HCT116 (cell line): ENCODE measurements at regions not wholly inside any gene's neighbourhood (a gene's known extent, or its start where the extent isn't known, plus 50 kb on each side); places are given as distances from the start of the nearest gene placed in this dataset.

Experiments
- ATAC-seq: fragments of 200-7000 bp; cut with Tn5 transposase; 2 replicates; pipeline ENCODE4 v1.9.1; 2020; ENCODE audit warnings: mild to moderate bottlenecking, moderate library complexity
- BruUV-seq: library from RNA; stranded (reverse); fragments of 400-500 nt; replicated peaks from 2 replicates; lab custom pipeline; 2021; lab: Mats Ljungman, UMichigan
- CTCF ChIA-PET: fragments of 300-600 bp; sonication (Branson Sonifier 250); formaldehyde crosslinking; loops from one replicate; lab custom pipeline; 2021; ENCODE audit warnings: antibody characterized with exemption; lab: Charles Lee
- POLR2A ChIA-PET: fragments of 300-600, 350-600 bp; sonication (Branson Sonifier 250); formaldehyde crosslinking; loops from one replicate; lab custom pipeline; 2021; ENCODE audit warnings: antibody characterized with exemption; lab: Charles Lee
- RAD21 ChIA-PET, 2 experiments: fragments of 300-600 bp; sonication (Branson Sonifier 250); formaldehyde crosslinking; loops; one replicate each; lab custom pipeline; 2023; ENCODE audit warnings: low total read pairs in 2 of 2; ENCODE audit not compliant: uncharacterized antibody in 2 of 2, unreplicated experiment in 2 of 2, low non-redundant PET in 1 of 2; lab: Charles Lee
- DNase-seq: peaks from one replicate; pipeline ENCODE4 v3.0.0-alpha.2; 2010; ENCODE audit warnings: low read depth, low spot score
- H2AFZ ChIP-seq: fragments of 200-600 bp; shearing (Covaris generic), sonication (generic); 2 replicates; pipeline ENCODE4 v1.6.1; 2017; ENCODE audit warnings: low read depth, mixed run types, mixed read lengths, antibody characterized with exemption, low read length; ENCODE audit not compliant: poor library complexity, severe bottlenecking
- H3K27ac ChIP-seq: 2 replicates; pipeline ENCODE4 v1.5.1; 2012; ENCODE audit warnings: low read depth, low read length
- H3K27me3 ChIP-seq: fragments of 200-600 bp; sonication (generic); 2 replicates; pipeline ENCODE4 v1.6.1; 2016; ENCODE audit warnings: mixed run types, low read length, mixed read lengths; ENCODE audit not compliant: insufficient read depth
- H3K36me3 ChIP-seq, 2 experiments: fragments of 200-500 bp in 1 of 2; fragments of 200-600 bp in 1 of 2; sonication (Bioruptor generic) in 1 of 2; sonication (generic) in 1 of 2; 2 replicates each; pipeline versions ENCODE4 v1.5.1 to v1.6.1; 2014 to 2016; ENCODE audit warnings: low read length in 2 of 2, inconsistent platforms in 1 of 2, mixed read lengths in 1 of 2, mixed run types in 1 of 2; ENCODE audit not compliant: insufficient read depth in 2 of 2, control insufficient read depth in 1 of 2
- H3K4me1 ChIP-seq, 2 experiments: fragments of 200-600 bp in 1 of 2; sonication (generic) in 1 of 2; 2 replicates each; pipeline versions ENCODE4 v1.5.1 to v1.6.1; 2012 to 2017; ENCODE audit warnings: low read length in 2 of 2, inconsistent platforms in 1 of 2, mild to moderate bottlenecking in 1 of 2, mixed read lengths in 1 of 2, mixed run types in 1 of 2, moderate library complexity in 1 of 2; ENCODE audit not compliant: insufficient read depth in 2 of 2, control insufficient read depth in 1 of 2
- H3K4me2 ChIP-seq: fragments of 200-600 bp; sonication (generic); 2 replicates; pipeline ENCODE4 v1.6.1; 2017; ENCODE audit warnings: mixed run types, low read length, mixed read lengths
- H3K4me3 ChIP-seq, 2 experiments: fragments of 200-600 bp in 1 of 2; sonication (generic) in 1 of 2; replicated peaks in 1 of 2; 2 replicates each; pipeline ENCODE4 v1.5.1; 2011 to 2016; ENCODE audit warnings: low read length in 2 of 2, control low read depth in 1 of 2, low read depth in 1 of 2, mild to moderate bottlenecking in 1 of 2, mixed read lengths in 1 of 2, mixed run types in 1 of 2
- H3K79me2 ChIP-seq: fragments of 200-600 bp; sonication (generic); 2 replicates; pipeline ENCODE4 v1.6.1; 2017; ENCODE audit warnings: mild to moderate bottlenecking, mixed run types, low read length, moderate library complexity, mixed read lengths; ENCODE audit not compliant: insufficient read depth
- H3K9ac ChIP-seq: fragments of 200-600 bp; sonication (generic); 2 replicates; pipeline ENCODE4 v1.6.1; 2016; ENCODE audit warnings: low read length, mixed read lengths
- H3K9me2 ChIP-seq: fragments of 200-600 bp; sonication (generic), shearing (Covaris generic); 2 replicates; pipeline ENCODE4 v1.6.1; 2017; ENCODE audit warnings: mixed run types, mild to moderate bottlenecking, moderate library complexity; ENCODE audit not compliant: insufficient read depth
- H3K9me3 ChIP-seq, 2 experiments: fragments of 200-500 bp in 1 of 2; fragments of 200-600 bp in 1 of 2; sonication (Bioruptor generic) in 1 of 2; sonication (generic) in 1 of 2; 2 replicates each; pipeline ENCODE4 v1.6.1; 2014 to 2017; ENCODE audit warnings: low read length in 2 of 2, mixed read lengths in 2 of 2, inconsistent platforms in 1 of 2, low read depth in 1 of 2, mild to moderate bottlenecking in 1 of 2, mixed run types in 1 of 2, moderate library complexity in 1 of 2; ENCODE audit not compliant: control insufficient read depth in 1 of 2, insufficient read depth in 1 of 2
- H4K20me1 ChIP-seq: fragments of 200-600 bp; sonication (generic), shearing (Covaris generic); 2 replicates; pipeline ENCODE4 v1.6.1; 2017; ENCODE audit warnings: mixed run types, mild to moderate bottlenecking, moderate library complexity; ENCODE audit not compliant: insufficient read depth
- CEBPB ChIP-seq: IDR thresholded peaks from 2 replicates; pipeline ENCODE4 v1.6.1; 2012; ENCODE audit warnings: low read depth
- ELF1 ChIP-seq: IDR thresholded peaks from 2 replicates; pipeline ENCODE4 v1.6.1; 2012; ENCODE audit warnings: low read depth, borderline replicate concordance
- EZH2 ChIP-seq: fragments of 200-600 bp; sonication (generic); IDR thresholded peaks from 2 replicates; pipeline ENCODE4 v1.6.1; 2017; ENCODE audit warnings: antibody characterized with exemption, mixed run types
- EZH2phosphoT487 ChIP-seq: fragments of 200-600 bp; IDR thresholded peaks from 2 replicates; pipeline ENCODE4 v1.6.1; 2018; ENCODE audit warnings: antibody characterized with exemption, borderline replicate concordance
- FOSL1 ChIP-seq: IDR thresholded peaks from 2 replicates; pipeline ENCODE4 v1.6.1; 2012; ENCODE audit warnings: low read depth
- JUND ChIP-seq: IDR thresholded peaks from 2 replicates; pipeline ENCODE4 v1.6.1; 2012
- POLR2A ChIP-seq: IDR thresholded peaks from 2 replicates; pipeline ENCODE4 v1.7.0; 2011; ENCODE audit warnings: borderline replicate concordance; ENCODE audit not compliant: insufficient read depth, insufficient read length; ENCODE audit errors: extremely low read depth
- POLR2AphosphoS5 ChIP-seq: IDR thresholded peaks from 2 replicates; pipeline ENCODE4 v1.6.1; 2011; ENCODE audit warnings: mild to moderate bottlenecking, low read depth, low read length, moderate library complexity
- SRF ChIP-seq: IDR thresholded peaks from 2 replicates; pipeline ENCODE4 v1.6.1; 2012; ENCODE audit warnings: low read depth
- TCF7L2 ChIP-seq: IDR thresholded peaks from 2 replicates; pipeline ENCODE4 v1.7.0; 2011; ENCODE audit warnings: borderline replicate concordance, inconsistent platforms; ENCODE audit not compliant: insufficient read depth, insufficient read length; ENCODE audit errors: extremely low read depth
- ZFX ChIP-seq: fragments of 450-650 bp; IDR thresholded peaks from 2 replicates; pipeline ENCODE4 v1.6.1; 2017
- intact Hi-C: fragments of 100-400 bp; cut with micrococcal nuclease; formaldehyde crosslinking; loops from 2 replicates; pipeline ENCODE4 v1.10.0; 2022
- TF ChIP-seq, protein P1 (sequence below): IDR thresholded peaks from 2 replicates; pipeline ENCODE4 v1.6.1; 2012
- TF ChIP-seq, protein P2 (sequence below), 3 experiments: fragments of 200-600 bp in 1 of 3; sonication (generic) in 1 of 3; IDR thresholded peaks in 2 of 3; conservative IDR thresholded peaks in 1 of 3; 2 replicates each; pipeline ENCODE4 v1.5.1; 2012 to 2017; ENCODE audit warnings: low read depth in 2 of 3, low read length in 2 of 3, antibody characterized with exemption in 1 of 3, borderline replicate concordance in 1 of 3, control low read depth in 1 of 3, mild to moderate bottlenecking in 1 of 3, mixed read lengths in 1 of 3, mixed run types in 1 of 3, moderate library complexity in 1 of 3; ENCODE audit not compliant: insufficient read depth in 1 of 3
- TF ChIP-seq, protein P3 (sequence below): IDR thresholded peaks from 2 replicates; pipeline ENCODE4 v1.6.1; 2012; ENCODE audit warnings: low read depth

DNA sequence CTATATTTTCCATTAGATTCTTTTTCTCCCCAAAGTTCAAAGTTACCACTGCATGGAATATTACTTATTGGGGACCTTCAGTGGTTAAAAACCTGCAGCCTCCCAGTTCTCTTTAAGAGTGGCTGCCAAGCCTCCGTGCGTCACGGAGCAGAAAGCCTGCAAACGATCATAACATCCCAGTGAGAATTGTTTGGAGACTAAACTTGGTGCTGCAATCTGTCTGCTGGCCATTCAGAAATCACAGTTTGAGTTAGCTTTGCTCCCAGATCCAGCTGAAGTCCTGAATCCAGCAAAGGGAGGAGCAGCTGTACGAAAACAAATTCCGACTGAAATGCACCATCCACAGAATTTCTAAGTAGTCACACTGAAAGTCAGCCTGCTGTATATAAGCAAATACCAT, 213.5 kb upstream of the PDE10A start:
- peaks cover 13% of the 10 kb centered on the region for H3K27me3 ChIP-seq
- intact Hi-C loops, result no loop called here
- H3K9me3 ChIP-seq, result no peaks in the 10 kb centered on the region
- ChIA-PET POLR2A (no interaction called here), RAD21 (no interaction called here), CTCF (no interaction called here)
- no peaks in the 10 kb centered on the region for H4K20me1 ChIP-seq
- no peak overlapping the region for H3K27ac ChIP-seq
- H3K79me2 ChIP-seq, result no peaks in the 10 kb centered on the region
- no peaks in the 10 kb centered on the region for H3K9me2 ChIP-seq
- BruUV-seq, result no TSS peak
- no peak overlapping the region for H3K9ac ChIP-seq
- H2AFZ ChIP-seq, result no peak overlapping the region
- no peaks in the 10 kb centered on the region for H3K4me1 ChIP-seq
- ATAC-seq (no peak), DNase-seq (no peak)
- TF ChIP-seq EZH2, result no peak
- no peak for TF ChIP-seq JUND
- no peak for TF ChIP-seq TCF7L2
- TF ChIP-seq, protein P1, sequence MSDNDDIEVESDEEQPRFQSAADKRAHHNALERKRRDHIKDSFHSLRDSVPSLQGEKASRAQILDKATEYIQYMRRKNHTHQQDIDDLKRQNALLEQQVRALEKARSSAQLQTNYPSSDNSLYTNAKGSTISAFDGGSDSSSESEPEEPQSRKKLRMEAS, result no peak
- TF ChIP-seq ELF1, result no peak
- no peak for TF ChIP-seq POLR2A
- TF ChIP-seq FOSL1, result no peak
- H3K4me2 ChIP-seq, result no peak overlapping the region
- H3K4me3 ChIP-seq, result no peak overlapping the region
- no peaks in the 10 kb centered on the region for H3K36me3 ChIP-seq

DNA sequence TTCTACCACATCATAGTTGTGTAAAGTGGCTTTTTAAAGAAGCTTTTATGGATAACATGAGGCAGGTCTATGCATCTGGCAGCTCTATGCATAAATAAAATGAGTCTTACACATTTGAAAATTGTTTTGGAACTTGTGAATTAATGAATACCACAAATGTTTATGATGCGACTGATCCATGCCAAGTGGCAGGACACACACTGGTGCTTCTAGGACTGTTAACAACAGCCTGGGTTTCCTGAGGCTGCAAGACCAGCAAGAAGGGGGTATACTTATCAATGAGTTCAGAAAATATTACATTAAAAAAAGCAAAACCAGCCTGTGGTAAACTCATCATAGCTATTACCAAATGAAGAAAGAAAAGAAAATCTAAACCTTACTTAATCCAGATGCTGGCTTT, 212.9 kb upstream of the PDE10A start:
- Histone ChIP-seq H2AFZ (no peak overlapping the region), H3K79me2 (no peaks in the 10 kb centered on the region), H3K36me3 (no peaks in the 10 kb centered on the region), H3K4me1 (no peaks in the 10 kb centered on the region), H3K27me3 (peaks cover 13% of the 10 kb centered on the region), H3K4me3 (no peak overlapping the region), H3K4me2 (no peak overlapping the region), H3K9ac (no peak overlapping the region), H3K27ac (no peak overlapping the region), H3K9me3 (no peaks in the 10 kb centered on the region), H3K9me2 (no peaks in the 10 kb centered on the region), H4K20me1 (no peaks in the 10 kb centered on the region)
- intact Hi-C loops, result no loop called here
- DNase-seq, result no peak
- RAD21 ChIA-PET, result no interaction called here
- POLR2A ChIA-PET, result no interaction called here
- CTCF ChIA-PET, result no interaction called here
- no peak for ATAC-seq
- no TSS peak for BruUV-seq
- TF ChIP-seq SRF (no peak), CEBPB (no peak), POLR2AphosphoS5 (no peak), EZH2phosphoT487 (no peak), ZFX (no peak)
- TF ChIP-seq, protein P2, sequence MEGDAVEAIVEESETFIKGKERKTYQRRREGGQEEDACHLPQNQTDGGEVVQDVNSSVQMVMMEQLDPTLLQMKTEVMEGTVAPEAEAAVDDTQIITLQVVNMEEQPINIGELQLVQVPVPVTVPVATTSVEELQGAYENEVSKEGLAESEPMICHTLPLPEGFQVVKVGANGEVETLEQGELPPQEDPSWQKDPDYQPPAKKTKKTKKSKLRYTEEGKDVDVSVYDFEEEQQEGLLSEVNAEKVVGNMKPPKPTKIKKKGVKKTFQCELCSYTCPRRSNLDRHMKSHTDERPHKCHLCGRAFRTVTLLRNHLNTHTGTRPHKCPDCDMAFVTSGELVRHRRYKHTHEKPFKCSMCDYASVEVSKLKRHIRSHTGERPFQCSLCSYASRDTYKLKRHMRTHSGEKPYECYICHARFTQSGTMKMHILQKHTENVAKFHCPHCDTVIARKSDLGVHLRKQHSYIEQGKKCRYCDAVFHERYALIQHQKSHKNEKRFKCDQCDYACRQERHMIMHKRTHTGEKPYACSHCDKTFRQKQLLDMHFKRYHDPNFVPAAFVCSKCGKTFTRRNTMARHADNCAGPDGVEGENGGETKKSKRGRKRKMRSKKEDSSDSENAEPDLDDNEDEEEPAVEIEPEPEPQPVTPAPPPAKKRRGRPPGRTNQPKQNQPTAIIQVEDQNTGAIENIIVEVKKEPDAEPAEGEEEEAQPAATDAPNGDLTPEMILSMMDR (IDR thresholded peaks at IDR 0.05 in 2 of 3, conservative IDR thresholded peaks at IDR 0.05 in 1 of 3; ENCODE audit: borderline replicate concordance in 1 of 3, insufficient read depth in 1 of 3, low read depth in 2 of 3, low read length in 2 of 3), result no peak
- TF ChIP-seq, protein P1, result no peak
- TF ChIP-seq, protein P3, sequence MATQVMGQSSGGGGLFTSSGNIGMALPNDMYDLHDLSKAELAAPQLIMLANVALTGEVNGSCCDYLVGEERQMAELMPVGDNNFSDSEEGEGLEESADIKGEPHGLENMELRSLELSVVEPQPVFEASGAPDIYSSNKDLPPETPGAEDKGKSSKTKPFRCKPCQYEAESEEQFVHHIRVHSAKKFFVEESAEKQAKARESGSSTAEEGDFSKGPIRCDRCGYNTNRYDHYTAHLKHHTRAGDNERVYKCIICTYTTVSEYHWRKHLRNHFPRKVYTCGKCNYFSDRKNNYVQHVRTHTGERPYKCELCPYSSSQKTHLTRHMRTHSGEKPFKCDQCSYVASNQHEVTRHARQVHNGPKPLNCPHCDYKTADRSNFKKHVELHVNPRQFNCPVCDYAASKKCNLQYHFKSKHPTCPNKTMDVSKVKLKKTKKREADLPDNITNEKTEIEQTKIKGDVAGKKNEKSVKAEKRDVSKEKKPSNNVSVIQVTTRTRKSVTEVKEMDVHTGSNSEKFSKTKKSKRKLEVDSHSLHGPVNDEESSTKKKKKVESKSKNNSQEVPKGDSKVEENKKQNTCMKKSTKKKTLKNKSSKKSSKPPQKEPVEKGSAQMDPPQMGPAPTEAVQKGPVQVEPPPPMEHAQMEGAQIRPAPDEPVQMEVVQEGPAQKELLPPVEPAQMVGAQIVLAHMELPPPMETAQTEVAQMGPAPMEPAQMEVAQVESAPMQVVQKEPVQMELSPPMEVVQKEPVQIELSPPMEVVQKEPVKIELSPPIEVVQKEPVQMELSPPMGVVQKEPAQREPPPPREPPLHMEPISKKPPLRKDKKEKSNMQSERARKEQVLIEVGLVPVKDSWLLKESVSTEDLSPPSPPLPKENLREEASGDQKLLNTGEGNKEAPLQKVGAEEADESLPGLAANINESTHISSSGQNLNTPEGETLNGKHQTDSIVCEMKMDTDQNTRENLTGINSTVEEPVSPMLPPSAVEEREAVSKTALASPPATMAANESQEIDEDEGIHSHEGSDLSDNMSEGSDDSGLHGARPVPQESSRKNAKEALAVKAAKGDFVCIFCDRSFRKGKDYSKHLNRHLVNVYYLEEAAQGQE, result no peak
